GM21717 (cell line): ENCODE measurements at regions not wholly inside any gene's neighbourhood (a gene's known extent, or its start where the extent isn't known, plus 50 kb on each side); places are given as distances from the start of the nearest gene placed in this dataset.

Source experiments
- ATAC-seq: cut with Tn5 transposase; IDR thresholded peaks from one replicate; pipeline ENCODE4 v1.9.1; 2021; ENCODE audit warnings: mild to moderate bottlenecking, moderate library complexity; ENCODE audit not compliant: unreplicated experiment

GRCh38 chr15:39139431-39140059 is 441.3 kb upstream of the THBS1 start:
- no peak for ATAC-seq

GRCh38 chr15:39140060-39140604 is 440.7 kb upstream of the THBS1 start:
- ATAC-seq, result no peak

- ATAC-seq, result no peak
Observed at GRCh38 chr15:39142500-39142899, 438.4 kb upstream of the THBS1 start.

DNA sequence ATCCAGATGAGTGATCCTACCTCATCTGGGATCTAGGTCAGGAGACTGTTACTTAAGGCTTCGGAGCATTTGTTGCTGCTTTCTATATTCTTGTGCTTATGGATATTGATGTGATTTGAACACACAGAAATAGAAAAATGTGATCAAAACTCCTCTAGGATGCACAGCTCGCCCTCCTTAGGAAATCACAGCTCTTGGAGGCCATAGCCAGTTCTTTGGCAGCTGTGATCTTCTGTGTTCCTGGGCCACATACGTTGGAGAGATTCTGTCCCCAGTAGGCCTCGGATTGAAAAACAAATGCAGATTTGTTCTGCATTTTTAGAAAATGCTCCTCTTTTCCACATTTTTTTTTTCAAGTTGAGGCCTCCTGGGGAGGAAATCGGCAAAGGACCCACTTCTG is 437.4 kb upstream of the THBS1 start:
- no peak for ATAC-seq

DNA sequence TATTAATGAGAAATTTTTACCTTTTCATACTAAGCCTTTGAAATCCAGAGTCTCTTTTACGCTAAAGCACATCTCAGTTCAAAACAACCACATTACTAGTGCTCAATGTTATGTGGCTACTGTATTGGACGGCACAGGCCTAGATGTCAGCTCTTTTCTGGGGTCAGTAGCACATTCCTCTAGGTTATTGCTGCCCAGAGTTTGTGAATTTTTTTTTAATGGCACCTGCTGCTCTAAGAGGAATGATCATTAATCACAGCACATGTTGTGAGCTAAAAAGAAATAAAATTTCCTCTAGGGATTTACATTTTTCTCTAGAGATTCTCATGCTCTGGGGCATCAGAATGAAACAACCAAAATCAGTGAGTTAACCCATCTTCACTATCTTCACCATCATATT is 436.8 kb upstream of the THBS1 start:
- ATAC-seq, result no peak

- no peak for ATAC-seq
Observed at GRCh38 chr15:39144613-39145499, 436.0 kb upstream of the THBS1 start.

DNA sequence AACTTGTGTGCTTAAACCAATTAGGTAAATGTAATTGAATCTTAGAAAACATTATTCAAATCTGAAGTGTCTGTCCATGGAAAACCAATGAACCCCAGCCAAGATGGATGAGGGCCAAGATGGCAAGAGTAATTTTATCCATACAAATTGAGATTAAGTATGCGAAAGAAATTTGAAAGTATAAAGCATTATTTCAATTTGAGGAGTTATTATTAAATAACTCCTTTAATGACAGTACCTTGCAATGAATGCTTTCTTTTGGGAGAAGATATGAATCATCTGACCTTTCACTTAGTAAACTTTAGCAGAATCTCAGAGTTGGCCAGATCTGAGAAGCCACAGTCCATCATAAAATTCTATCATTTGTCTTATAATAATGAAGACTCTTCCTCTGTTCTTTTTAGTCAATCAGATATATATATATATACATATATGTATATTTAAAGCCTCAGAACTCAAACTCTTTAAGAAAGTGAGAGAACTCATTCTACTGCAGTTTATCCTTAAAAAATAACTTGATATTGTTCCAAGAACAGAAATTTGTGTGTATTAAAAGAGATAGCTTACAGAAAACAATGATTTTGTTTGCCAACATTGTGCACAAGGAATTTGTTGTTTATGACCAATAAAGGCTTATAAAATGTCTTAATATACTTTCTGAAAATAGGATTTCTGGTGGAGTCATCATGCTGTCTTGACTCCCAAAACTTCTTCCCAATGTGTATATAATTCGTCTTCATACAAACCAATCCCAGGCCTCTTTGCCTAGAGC is 434.8 kb upstream of the THBS1 start:
- no peak for ATAC-seq

- no peak for ATAC-seq
Observed at GRCh38 chr15:39149636-39150150, 431.2 kb upstream of the THBS1 start.

- no peak for ATAC-seq
Observed at GRCh38 chr15:39151545-39151944, 429.3 kb upstream of the THBS1 start.

- ATAC-seq, result no peak
Observed at GRCh38 chr15:39153058-39153714, 427.7 kb upstream of the THBS1 start.

GRCh38 chr15:39153716-39154115 is 427.2 kb upstream of the THBS1 start:
- ATAC-seq, result no peak

DNA sequence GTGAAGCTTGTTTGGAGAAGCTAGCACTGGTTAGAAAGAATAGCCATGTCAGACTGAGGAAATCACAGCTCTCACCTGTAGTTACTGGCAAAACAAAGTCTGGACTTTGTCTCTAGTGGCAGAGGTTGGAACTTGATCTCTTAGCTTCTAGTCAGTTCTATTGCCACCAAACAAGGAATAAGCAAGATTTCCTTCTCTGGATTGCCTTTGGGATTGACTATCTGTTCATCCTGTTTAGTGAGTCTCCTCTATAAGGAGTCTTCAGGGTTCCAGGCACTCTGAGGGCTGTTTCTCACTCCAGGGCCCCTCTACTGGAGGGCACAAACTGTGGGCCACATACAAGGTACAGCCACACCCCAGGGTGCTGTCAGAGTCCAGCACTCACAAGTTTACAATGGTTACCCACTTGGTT is 426.6 kb upstream of the THBS1 start:
- ATAC-seq, result no peak

- ATAC-seq, result no peak
Observed at GRCh38 chr15:39154776-39155175, 426.1 kb upstream of the THBS1 start.

- ATAC-seq, result no peak
Observed at GRCh38 chr15:39156166-39156565, 424.7 kb upstream of the THBS1 start.

GRCh38 chr15:39156646-39157250 is 424.1 kb upstream of the THBS1 start:
- no peak for ATAC-seq

DNA sequence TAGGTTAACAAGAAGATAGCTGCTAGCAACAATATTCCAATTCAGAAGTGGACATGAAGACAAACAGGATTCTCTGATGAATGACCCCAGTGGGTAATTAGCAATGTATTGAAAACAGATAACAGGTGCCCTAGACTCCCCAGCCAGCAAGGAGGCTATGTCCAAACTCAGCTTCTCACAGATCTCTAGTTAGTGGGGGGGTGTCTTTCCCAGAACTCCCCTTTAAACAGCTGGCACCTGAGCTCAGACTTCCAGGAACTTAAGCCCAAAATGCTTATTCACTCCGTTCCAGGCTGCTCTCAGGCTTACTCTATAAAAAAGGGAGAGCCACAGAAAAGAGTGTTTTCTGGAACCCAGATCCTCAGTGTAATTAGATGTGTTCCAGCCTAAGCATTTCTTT is 423.0 kb upstream of the THBS1 start:
- ATAC-seq, result no peak

- no peak for ATAC-seq
Observed at GRCh38 chr15:39159833-39160232, 421.0 kb upstream of the THBS1 start.

DNA sequence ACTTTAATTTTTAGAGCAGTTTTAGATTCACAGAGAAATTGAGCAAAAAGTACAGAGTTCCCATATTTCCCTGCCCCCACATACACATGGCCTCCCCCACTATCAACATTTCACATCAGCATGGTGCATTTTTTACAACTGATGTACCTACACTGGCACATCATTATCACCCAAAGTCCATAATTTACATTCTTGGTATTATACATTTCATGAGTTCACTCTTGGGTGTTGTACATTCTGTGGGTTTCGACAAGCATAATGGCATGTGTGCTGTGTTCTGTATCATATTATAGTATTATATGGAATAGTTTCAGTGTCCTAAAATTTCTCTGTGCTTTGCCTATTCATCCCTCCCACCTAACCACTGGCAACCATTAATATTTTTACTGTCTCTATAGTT is 419.8 kb upstream of the THBS1 start:
- no peak for ATAC-seq

- no peak for ATAC-seq
Observed at GRCh38 chr15:39165020-39165706, 415.7 kb upstream of the THBS1 start.
